ENCODE measurements at regions not wholly inside any gene's neighbourhood (a gene's known extent, or its start where the extent isn't known, plus 50 kb on each side); places are given as distances from the start of the nearest gene placed in this dataset.

GRCh38 chr21:43348170-43348766, 78.7 kb downstream of the SIK1 start:
- DNase-seq = no peak

GRCh38 chr21:43347461-43348169, 79.3 kb downstream of the SIK1 start:
- DNase-seq = no peak

DNA sequence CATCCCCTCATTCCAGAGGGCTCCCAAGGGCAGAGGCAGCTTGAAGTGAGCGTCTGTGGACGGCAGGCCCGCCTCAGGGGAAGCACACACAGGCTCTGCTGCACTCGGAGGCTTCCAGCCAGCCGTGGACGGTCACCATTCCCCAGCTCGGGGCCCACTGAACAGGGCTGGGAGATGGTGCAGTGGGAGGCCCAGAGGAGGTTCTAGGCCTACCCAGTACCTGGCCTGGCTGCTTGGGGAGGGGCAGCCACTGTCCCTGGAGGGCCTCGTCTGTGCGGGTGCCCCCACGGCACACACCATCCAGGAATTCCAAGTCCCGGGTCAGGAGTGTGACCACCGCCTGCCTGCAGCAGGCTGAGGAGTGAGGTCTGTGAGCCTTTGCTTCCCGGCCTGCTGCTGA, 80.4 kb downstream of the SIK1 start:
- no peak for DNase-seq

DNA sequence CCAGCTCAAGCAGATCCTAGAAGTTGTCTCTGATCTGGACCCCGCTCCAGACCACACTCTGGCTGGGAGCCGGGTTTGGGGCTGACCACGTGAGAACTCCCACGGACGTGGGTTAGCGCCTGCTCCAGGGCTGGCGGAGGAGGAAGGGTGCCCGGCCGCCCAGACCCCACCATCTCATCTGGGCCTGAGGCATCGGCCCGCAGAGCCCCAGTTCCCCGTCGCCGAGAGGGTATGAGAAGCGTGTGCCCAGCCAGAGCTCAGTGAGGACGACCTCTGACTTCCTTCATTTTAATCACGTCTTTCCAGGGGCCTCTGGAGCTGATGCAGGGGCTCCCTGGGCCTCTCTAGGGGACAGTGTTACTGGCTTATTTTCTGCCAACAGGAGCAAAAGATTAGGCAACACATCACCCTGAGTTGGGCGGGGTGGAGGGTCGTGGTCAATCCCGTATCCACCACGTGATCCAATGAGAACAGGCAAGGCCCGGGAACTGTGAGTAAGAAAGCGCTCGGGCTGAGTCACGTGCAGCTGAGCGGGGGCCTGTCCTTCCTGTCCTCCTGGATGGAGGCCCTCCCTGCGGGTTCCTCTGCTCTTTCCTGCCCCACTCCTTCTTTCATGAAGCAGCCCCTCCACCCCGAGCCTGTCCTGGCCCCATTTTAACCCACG, 81.1 kb downstream of the SIK1 start:
- no peak for DNase-seq

- DNase-seq = no peak
Measured at GRCh38 chr21:43345046-43345745, 81.7 kb downstream of the SIK1 start.

- peak; percentile 38 for DNase-seq
Measured at GRCh38 chr21:43343992-43344886, 82.7 kb downstream of the SIK1 start.

DNA sequence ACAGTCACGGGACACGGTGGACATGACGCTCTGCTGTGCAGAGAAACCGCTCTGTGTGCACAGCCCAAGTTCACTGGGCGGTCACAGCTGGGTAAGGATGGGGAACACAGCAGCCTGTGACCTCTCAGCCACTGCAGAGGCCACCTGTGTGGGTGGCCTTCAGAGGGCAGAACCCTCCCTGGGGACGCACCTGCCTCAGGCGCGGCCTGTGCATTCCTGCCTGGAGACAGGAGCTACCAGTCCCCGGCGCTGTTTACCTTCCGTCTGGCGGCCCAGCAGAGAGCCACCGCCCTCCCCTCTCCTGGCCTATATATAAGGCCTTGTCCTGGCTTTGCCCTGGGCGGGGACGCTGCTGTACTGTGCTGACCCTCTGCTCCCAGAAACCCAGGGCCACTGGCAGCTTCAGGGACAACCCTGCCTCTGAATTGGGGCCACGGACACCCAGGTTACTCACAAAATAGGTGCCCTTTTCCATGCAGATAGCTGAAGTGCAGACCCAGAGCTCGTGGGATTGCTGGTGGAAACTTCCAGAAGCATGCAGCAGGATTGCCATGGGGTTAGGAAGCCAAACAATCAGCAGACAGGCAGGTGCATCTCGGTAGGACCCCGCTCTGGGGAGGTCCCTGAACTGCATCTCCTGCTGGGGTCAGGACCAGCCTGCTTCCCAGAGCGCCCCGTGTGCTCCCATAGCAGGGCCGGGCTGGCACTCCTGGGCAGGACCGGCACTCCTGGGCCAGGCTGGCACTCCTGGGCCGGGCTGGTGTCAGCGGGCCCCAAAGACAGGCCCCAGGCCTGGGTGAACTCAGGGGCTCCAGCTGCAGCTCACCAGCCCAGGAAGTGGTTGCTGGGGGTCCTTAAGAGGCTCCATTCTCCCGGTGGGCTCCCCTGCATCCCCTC, 83.6 kb downstream of the SIK1 start:
- DNase-seq = peak; percentile 60

GRCh38 chr21:43342301-43342881, 84.5 kb downstream of the SIK1 start:
- no peak for DNase-seq

GRCh38 chr21:43341378-43342161, 85.4 kb downstream of the SIK1 start:
- no peak for DNase-seq

GRCh38 chr21:43340491-43341377, 86.2 kb downstream of the SIK1 start:
- DNase-seq = no peak

DNA sequence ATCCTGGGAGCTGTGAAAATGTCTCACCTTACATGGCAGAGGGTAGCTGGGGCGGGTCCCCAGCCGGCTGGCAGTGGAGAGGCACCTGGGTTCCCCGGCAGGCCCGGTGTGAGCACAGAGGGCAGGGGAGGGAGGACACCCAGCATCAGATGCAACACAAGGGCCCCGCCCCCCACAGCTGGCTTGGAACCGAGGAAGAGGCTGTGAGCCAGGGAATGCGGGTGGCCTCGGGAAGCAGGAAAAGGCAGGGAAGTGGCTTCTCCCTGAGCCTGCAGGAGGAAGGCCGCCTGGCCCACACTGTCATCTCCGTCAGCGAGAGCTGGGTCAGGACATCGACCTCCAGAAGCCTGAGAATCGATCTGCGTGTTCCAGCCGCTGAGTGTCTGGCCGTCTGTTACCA, 87.3 kb downstream of the SIK1 start:
- no peak for DNase-seq

DNA sequence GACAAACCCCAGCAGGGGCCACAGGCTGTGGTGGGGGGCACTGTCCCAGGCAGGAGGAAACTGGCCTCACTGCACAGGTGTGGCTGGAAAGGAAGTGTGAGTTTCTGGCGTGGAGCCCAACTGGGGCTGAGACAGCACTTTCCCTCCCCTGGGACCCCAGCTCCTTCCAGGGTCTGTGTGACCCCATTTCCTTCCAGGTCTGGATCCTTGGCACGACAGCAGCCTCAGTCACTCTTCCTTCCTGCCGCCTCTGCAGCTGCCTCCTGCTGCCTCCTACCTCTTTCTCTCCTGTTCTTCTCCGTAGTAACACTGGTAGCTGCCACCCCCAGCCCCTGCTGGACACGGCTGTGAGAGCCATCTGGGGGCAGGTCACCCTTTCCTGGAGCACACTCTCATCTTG, 88.0 kb downstream of the SIK1 start:
- no peak for DNase-seq

DNA sequence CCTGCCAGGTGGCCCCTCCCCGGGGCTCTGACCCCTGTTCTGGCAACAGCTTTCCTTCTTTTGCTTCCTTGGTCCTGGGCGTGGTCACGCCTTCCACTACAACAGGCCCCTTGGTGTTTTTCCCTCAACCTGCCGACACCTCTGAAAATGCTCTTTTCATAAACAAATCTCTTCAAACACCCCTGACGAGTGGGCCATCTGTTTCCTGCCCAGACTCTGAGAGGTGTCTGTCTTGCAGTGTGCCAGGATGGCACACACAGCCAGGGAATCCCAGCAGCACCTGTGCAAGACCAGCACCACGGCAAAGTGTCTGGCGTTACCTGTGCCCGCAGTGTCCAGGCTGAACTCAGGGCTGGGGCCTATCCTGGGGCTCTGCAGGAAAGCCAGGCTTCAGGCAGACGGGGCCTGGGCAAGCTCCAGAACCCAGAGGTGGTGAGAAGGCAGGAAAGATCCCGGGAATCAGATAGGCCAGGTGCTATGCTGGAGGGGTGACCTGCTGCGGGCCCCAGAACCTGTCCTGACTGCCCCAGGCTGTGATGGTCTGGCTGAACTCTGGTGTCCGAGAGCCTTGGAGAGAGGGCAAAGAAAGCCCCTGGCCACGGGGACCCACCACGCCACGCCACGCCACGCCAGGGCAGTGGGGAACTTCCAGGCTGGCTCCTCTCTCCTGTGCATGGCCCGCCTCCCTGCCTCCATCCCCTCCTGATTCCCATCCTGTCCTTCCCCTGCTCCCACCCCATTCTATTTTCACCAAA, 88.9 kb downstream of the SIK1 start:
- no peak for DNase-seq

DNA sequence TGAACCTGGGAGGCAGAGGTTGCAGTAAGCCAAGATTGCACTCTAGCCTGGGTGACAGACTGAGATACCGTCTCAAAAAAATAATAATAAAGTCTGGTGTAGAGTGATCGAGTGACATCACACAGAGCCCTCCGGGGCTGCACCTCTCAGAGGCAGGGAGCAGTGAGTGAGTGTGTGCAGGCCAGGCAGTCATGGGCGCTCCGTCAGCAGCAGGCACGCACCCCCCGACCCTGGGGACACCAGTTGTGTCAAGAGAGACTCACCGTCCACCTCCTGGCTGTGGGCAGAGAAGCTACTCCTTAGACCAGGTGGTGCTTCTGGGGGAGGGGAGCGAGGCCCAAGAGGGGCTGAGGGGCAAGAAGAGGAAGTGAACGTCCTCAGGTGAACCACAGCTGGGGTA, 91.8 kb downstream of the SIK1 start:
- DNase-seq = no peak

- DNase-seq = no peak
Measured at GRCh38 chr21:43334214-43334958, 92.5 kb downstream of the SIK1 start.

DNA sequence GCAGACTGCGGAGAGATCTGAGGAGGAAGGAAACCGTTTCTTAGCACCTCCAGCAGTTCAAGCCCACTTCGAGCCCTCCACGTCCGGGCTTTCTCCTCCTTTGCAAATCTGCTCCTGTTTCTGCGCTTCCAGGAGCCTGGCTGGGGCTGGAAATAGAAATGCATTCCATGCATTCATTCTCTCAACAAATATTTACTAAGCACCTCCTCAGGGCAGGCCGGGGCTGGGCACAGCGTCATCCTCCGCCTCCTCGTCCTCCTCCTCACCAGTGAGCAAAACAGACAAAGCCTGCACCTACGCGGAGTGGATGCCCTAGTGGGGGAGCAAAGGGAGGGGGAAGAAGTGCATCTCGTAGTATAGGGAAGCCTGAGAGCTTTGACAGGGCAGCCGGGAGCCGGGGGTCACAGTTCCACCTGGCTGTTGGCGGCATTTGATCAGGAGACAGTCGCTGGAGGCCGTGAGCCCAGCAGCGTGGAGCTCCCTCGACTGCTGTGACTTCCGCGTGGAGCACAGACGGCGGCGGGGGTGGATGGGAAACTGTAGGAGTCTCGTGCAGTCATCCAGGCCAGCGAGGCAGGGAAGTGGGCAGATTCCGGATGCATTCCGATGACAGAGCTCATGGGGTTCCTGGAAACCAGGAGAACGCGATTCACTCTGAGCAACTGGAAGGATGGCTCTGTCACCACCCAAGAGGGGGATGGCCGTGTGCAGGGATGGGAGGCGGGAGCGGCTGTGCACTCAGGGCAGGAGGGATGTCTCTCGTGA, 93.5 kb downstream of the SIK1 start:
- peak; percentile 33 for DNase-seq

GRCh38 chr21:43332861-43333297, 94.1 kb downstream of the SIK1 start:
- DNase-seq = no peak

Data from COR-L47 (cell line).